GM21717 (cell line): ENCODE measurements at regions not wholly inside any gene's neighbourhood (a gene's known extent, or its start where the extent isn't known, plus 50 kb on each side); places are given as distances from the start of the nearest gene placed in this dataset.
"Not testable (repeated sequence)": the region's sequence is repeated elsewhere in the genome, so short reads cannot be mapped to it uniquely, and the experiment has no call there.

Experiments used
- ATAC-seq: cut with Tn5 transposase; IDR thresholded peaks from one replicate; pipeline ENCODE4 v1.9.1; 2021; ENCODE audit warnings: mild to moderate bottlenecking, moderate library complexity; ENCODE audit not compliant: unreplicated experiment

- ATAC-seq, result no peak
These were observed 1245.5 kb downstream of the GATA3 start for GRCh38 chr10:9299966-9300365.

- no peak for ATAC-seq
These were observed 1246.7 kb downstream of the GATA3 start for GRCh38 chr10:9301148-9301547.

- ATAC-seq, result no peak
These were observed 1247.1 kb downstream of the GATA3 start for GRCh38 chr10:9301554-9301953.

GRCh38 chr10:9302140-9302746, 1247.8 kb downstream of the GATA3 start:
- no peak for ATAC-seq

DNA sequence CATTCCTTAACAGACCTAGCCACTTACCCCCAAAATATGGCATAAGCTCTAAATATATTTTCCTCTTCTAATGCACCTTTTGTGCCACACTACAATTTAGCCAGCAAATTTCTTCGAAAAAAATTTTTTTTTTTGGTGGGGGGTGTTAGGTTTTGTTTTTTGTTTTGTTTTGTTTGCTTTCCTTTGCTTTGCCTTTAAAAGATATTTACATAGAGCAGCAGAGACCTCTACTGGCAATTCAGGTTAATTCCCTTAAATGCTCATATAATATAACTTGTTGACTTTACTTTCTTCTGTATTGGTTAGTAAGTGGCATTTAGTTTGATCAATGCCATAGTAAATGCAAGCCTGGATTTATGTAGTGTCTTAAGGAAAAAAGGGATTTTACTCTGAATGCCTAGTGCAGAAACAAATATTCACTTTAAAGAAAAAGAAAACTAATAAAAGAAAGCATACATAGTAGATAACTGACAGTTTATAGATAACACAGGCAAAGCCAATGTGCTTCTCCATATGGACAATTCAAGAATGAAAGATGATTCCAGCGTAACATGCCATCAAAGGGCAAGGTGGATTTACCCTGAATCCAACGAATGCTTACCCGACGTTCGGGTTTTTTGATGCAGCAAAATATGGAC, 1250.6 kb downstream of the GATA3 start:
- no peak for ATAC-seq

DNA sequence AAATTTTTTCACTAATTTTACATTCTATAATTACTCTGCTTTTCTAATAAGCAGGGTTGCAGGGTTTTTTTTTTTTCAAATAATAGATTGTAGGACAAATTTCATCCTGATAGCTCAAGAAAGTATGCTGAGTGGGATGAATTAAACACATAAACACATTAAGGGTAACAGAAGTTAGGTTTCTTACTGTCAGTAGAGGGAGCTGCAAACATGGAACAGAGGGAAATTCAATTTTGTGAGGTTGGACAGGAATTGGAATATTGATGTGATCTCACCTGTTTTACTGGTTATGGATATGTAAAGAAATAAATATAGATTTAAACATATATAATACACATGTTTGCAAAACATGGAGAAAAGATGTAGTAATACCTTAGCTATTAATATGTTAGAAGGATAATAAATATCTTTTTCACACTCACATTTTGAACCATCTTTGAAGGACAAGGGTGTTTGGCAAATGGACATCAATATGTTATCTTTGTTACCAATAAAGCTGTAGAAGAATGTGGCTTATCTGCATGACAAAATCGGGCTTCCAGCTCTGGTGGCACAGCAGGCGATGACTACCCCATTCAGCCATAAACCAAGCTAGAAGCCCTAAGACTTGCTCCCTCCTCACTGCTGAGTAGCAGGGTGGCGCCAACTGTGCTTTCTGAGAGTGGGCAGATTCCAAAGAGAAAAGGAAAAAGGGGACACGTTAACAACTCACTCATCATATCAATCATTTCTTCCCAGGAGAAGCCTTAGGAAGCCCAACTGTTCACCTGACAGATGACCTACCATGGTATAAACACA, 1257.4 kb downstream of the GATA3 start:
- no peak for ATAC-seq

DNA sequence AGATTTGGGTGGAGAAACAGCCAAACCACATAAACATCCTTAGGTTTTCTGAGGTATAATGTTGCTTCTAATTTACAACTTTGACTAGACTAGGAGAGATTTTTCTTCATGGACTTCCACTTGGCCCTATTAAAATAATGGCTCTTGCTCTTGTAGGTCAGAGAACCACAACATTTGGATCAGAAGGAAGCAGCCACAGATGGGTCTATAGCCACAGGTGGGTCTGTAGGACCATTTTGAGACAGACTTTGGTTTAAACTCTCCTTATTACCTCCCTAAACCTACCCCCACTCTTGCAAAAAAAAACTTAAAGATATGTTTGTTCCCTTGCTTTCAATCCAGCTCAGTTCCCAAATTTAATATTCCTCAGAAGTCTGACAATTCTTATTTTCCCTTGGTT, 1260.8 kb downstream of the GATA3 start:
- no peak for ATAC-seq

DNA sequence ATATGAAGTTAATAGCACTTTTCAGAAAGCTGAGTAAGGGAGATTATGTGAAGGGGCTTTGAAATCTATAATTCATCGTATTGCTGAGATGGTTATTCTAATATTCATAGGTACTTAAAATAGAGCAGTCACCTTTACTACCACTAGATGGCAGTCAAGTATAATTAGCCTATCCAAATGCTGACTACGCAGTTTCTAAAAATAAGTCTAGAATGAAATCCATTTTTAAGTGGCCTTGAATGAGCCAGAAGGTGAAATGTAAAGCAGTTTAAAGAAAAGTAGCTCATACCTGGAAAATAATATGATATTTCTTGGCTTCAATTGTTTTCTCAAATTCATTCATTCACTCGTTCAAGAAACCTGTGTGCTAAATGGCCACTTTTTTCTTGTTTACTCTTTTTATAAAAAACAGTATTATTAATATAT, 1277.1 kb downstream of the GATA3 start:
- ATAC-seq, result no peak

- no peak for ATAC-seq
These were observed 1279.8 kb downstream of the GATA3 start for GRCh38 chr10:9334270-9334669.

DNA sequence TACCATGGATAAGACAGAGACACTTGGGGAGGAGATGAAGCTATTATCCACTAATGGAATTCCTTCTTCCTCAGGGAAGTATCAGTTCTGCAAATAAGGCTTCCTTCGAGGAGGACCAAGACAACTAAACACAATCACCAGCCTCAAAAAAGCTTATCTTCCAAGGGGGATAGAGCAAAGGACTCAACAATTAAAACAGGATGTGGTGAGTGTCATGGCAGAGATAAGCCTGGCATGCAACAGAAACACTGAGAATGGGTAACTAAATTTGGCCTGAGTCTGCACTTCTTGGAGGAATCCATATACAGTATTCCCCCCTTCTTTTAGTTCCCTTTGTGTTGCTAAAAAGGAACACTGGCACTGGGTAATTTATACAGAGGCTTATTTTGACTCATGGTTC, 1285.2 kb downstream of the GATA3 start:
- ATAC-seq, result no peak

- no peak for ATAC-seq
These were observed 1288.5 kb downstream of the GATA3 start for GRCh38 chr10:9342885-9343570.

- not testable (repeated sequence) for ATAC-seq
These were observed 1293.4 kb downstream of the GATA3 start for GRCh38 chr10:9347933-9348332.

DNA sequence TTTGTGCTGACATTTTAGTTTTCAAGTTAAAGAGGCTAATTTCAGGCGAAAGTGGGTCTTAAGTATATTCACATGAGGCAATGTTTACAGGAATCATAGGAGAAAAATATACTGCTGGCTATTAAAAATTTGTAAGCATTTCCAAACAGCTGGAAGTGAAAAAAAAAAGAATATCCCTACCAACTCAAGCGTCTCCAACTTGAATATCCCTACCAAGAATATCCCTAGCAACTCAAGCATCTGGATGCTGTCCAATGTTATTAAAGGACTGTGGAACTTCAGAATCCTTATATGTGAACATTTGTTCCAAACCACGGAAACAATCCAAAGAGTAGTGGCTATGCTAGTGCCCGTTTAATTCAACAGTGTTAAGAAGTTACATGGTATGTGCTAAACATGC, 1303.0 kb downstream of the GATA3 start:
- no peak for ATAC-seq

DNA sequence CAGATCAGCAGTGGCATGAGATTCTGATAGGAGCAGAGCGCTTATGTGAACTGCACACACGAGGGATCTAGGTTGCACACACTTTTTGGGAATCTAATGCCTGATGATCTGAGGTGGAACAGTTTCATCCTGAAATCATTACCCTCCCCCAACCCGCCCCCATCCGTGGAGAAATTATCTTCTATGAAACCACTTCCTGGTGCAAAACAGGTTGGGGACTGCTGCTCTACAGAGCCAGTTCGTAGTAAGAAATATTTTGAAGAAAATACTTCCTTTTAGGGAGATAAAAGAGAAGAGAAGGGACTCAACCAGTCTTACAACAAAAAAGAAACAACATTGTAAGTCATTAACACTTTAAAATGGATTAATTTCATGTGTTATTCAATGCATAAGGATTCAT, 1308.2 kb downstream of the GATA3 start:
- no peak for ATAC-seq

- no peak for ATAC-seq
These were observed 1324.7 kb downstream of the GATA3 start for GRCh38 chr10:9379183-9379582.

DNA sequence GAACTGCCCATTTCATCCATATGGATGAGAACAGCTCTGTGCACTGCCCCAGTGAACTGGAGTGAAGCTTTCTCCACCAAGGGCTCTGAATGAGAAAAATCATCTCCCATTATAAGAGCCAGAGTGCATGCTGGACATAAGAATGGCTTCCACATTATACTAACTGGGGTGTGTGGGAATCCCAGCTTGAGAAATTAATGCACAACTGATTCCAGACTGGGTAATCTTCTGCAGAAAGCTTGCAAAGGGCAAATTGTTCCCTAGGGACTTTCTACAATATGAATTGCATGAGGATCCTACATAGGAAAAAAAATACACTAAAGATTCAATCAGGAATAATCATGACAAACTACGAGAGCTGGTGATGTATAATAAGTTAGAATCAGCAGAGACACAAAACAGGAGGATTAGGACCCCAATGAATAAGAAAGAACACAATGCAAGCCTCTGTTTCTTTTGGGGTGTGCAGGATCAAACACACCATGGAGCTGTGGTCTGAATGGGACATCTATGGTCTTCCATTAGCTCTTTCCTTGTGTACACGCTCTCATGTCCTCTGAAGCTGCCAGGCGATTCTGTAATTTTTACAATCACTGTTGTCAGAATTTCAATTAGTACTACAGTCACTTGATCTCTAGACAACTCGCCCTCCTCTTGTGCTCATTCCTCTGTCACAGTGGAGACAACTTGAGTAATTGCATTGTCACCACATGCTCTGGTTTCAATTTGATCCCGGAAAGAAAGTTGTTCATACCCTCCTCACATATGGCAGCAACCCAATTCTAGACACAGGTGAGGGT, 1327.4 kb downstream of the GATA3 start:
- no peak for ATAC-seq

DNA sequence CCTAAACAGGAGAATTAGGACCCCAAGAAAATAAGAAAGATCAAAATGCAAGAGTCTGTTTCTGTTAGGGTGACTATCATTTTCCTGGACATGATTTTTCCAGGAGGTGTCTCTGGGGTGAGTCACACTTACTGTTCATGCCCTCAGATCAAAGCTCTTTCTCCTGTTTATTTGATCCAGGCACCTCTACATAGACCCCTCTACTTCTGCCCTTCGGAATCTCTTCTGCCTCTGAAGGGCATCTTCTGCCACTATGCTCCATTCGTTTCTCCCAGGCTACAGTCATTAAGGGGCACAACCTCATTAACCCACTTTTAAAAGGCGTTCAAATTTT, 1328.0 kb downstream of the GATA3 start:
- ATAC-seq, result no peak

DNA sequence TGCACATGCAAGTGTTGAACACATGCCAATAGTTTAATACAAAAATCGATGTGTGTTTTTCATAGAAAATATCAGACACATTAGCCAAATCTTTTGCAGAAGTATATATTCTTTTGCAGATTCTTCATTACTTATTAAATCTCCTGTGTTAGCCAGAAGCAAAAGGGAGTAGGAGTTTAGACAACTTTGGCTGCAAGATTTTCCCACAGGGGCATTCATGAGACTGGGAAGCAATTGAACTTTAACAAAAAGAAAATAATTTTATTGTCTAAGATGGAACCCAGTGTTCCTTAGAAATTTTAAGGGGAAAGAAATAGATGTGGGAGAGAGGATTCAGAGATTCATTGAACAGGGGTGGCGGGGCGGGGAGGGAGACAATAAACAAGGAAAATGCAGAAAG, 1336.0 kb downstream of the GATA3 start:
- no peak for ATAC-seq

DNA sequence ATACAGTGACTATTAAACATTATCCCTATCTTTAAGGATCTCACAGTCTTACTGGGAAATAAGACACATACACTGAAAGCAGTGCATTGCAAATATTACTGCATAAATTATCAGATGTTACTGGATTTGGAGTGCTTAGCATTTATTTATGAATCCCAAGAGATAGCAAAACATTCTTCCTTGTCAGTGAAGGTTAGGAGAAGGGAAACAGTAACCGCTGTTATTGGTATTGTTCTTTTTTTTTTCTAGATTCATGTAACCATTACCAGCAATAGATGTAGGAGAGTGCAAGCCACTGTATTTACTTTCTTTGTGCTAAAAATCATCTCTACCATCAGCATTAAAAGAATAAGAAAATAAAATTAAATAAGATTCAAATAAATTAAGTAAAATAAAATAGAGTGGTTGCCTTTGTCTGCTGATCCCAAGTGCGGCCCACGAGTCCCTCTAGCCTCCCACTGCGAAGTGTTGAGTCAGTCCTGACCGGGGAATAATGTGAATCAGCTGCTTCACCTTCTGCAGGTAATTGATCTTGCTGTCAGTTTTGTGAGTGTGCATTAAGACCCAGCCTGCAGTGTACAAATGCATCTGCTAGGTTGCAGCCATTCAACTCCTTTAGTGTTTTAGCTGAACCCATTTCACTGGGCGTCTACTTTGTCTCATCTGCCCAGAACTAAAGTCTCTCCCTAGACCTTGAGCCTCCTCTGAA, 1344.9 kb downstream of the GATA3 start:
- ATAC-seq, result no peak

DNA sequence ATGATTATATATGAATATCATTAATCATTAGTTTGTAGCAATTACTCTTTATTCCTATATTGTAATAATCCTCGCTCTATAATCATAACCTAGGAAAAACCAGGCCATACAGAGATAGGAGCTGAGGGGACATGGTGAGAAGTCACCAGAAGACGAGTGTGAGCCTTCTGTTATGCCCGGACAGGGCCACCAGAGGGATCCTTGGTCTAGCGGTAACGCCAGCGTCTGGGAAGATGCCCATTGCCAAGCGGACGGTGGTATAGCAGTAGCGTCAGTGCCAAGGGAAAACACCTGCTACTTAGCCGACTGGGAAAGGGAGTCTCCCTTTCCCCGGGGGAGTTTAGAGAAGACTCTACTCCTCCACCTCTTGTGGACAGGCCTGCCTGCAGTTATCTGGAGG, 1347.6 kb downstream of the GATA3 start:
- ATAC-seq, result not testable (repeated sequence)
